ENCODE measurements at regions not wholly inside any gene's neighbourhood (a gene's known extent, or its start where the extent isn't known, plus 50 kb on each side); places are given as distances from the start of the nearest gene placed in this dataset.

DNA sequence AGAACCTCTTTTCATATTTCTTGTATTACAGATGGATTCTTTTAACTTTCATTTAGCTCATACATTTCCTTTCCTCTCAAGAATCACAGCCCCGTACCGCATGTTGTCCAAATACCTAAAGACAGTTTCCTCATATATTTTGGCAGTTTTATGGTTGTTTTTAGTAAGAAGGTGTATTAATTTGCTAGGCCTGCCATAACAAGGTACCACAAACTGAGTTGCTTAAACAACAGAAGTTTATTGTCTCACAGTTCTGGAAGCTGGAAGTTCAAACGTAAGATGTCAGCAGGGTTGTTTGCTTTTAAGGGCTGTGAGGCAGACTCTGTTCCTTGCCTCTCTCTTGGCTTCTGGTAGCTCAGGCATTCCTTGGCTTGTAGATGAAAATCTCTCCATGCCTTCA, 343.2 kb upstream of the TNP1 start:
- TF ChIP-seq POLR2A (IDR thresholded peaks at IDR 0.05; ENCODE audit: low read depth, low read length) (no peak), POLR2AphosphoS5 (IDR thresholded peaks at IDR 0.05; ENCODE audit: low read depth, low read length) (no peak), TAF1 (IDR thresholded peaks at IDR 0.05; ENCODE audit: low read depth, low read length) (no peak)
